ENCODE measurements at regions not wholly inside any gene's neighbourhood (a gene's known extent, or its start where the extent isn't known, plus 50 kb on each side); places are given as distances from the start of the nearest gene placed in this dataset.

GRCh38 chr2:235140801-235141081 lies 188.9 kb downstream of the SH3BP4 start:
- no peak overlapping the region for H2BK120ac ChIP-seq (replicated peaks; ENCODE audit: low read depth, low read length)
- H3K27ac ChIP-seq (ENCODE audit: low read depth, low read length), result no peak overlapping the region
- H4K91ac ChIP-seq (replicated peaks; ENCODE audit: insufficient read length, low read length), result no peak overlapping the region
- no peaks in the 10 kb centered on the region for H3K23me2 ChIP-seq (ENCODE audit: low read depth, low read length)
- H2BK12ac ChIP-seq (ENCODE audit: low read depth, low read length), result no peak overlapping the region
- H4K20me1 ChIP-seq (replicated peaks in 1 of 2; ENCODE audit: control insufficient read depth in 1 of 2, insufficient read depth in 2 of 2, low read length in 2 of 2), result no peaks in the 10 kb centered on the region
- H3K9me3 ChIP-seq (ENCODE audit: insufficient read depth in 2 of 2, low read depth in 1 of 2, low read length in 1 of 2), result no peaks in the 10 kb centered on the region
- no peak overlapping the region for H3K18ac ChIP-seq (ENCODE audit: extremely low read depth, low read length)
- no peaks in the 10 kb centered on the region for H3K36me3 ChIP-seq (ENCODE audit: control insufficient read depth in 2 of 4, insufficient read depth in 4 of 4, low read length in 3 of 4)
- H2BK20ac ChIP-seq (ENCODE audit: low read length), result no peak overlapping the region
- H3K27me3 ChIP-seq (replicated peaks in 1 of 4; ENCODE audit: control insufficient read depth in 3 of 4, extremely low read depth in 1 of 4, insufficient read depth in 3 of 4, low read length in 3 of 4), result peaks cover 0 to 3% (median 0%) of the 10 kb centered on the region in 4 experiments; a peak in 2 of 7 replicates
- H3K23ac ChIP-seq (ENCODE audit: insufficient read length), result no peak overlapping the region
- DNase-seq (ENCODE audit: low read depth in 1 of 2, low spot score in 2 of 2), result no peak
- H3K4me2 ChIP-seq (ENCODE audit: insufficient read depth in 1 of 2, low read depth in 2 of 2, low read length in 2 of 2), result no peak overlapping the region
- no peak overlapping the region for H3K4ac ChIP-seq (replicated peaks; ENCODE audit: insufficient read length, low read depth, low read length)
- ChIA-PET CTCF (ENCODE audit: partially characterized antibody) (interaction anchor here (1.1 to 3.0 kb wide), 4 partner anchors 17 to 1284 kb away, joined by 3 to 13 read pairs (median 3); no protein-coding TSS in a partner anchor), POLR2A (ENCODE audit: partially characterized antibody) (no interaction called here)
- H4K5ac ChIP-seq (ENCODE audit: insufficient read length, low read depth, low read length), result no peak overlapping the region
- whole genome bisulfite sequencing, 2 experiments (ENCODE audit: extremely low coverage in 1 of 2, insufficient coverage in 1 of 2, insufficient read length in 1 of 2, insufficient replicate concordance in 2 of 2, low coverage in 1 of 2, low lambda C conversion rate in 2 of 2, missing lambda C conversion rate in 1 of 2), result 94% methylated on average over 5 of the region's 5 CpGs; no CpG with 5 or more reads in 1 of the 2 experiments
- no peak overlapping the region for H2BK5ac ChIP-seq (ENCODE audit: low read depth, low read length)
- no peak overlapping the region for H2AK5ac ChIP-seq (ENCODE audit: low read depth, low read length)
- no peaks in the 10 kb centered on the region; a peak in 1 of 7 replicates for H3K4me1 ChIP-seq (replicated peaks in 1 of 4; ENCODE audit: control insufficient read depth in 3 of 4, insufficient read depth in 4 of 4, low read length in 3 of 4)
- FAIRE-seq, result no peak
- no peak overlapping the region for H2BK15ac ChIP-seq (ENCODE audit: low read length)
- no peak overlapping the region for H3K56ac ChIP-seq (replicated peaks; ENCODE audit: insufficient read length, low read depth, low read length)
- H3K79me2 ChIP-seq (ENCODE audit: control insufficient read depth in 1 of 2, insufficient read depth in 2 of 2, low read length in 2 of 2), result no peaks in the 10 kb centered on the region
- H2AFZ ChIP-seq (ENCODE audit: low read length), result no peak overlapping the region
- no peak overlapping the region for H3K14ac ChIP-seq (ENCODE audit: insufficient read length)
- H3K9ac ChIP-seq (replicated peaks in 1 of 4; ENCODE audit: extremely low read depth in 1 of 4, low read depth in 3 of 4, low read length in 3 of 4), result no peak overlapping the region
- H4K8ac ChIP-seq (ENCODE audit: extremely low read depth, insufficient read depth, low read length), result no peak overlapping the region
- H3K79me1 ChIP-seq (ENCODE audit: low read depth, low read length), result no peaks in the 10 kb centered on the region
- H3K4me3 ChIP-seq (ENCODE audit: extremely low read depth in 1 of 4, insufficient read depth in 2 of 4, low read depth in 3 of 4, low read length in 4 of 4), result no peak overlapping the region
- TF ChIP-seq RXRA (IDR thresholded peaks at IDR 0.05; ENCODE audit: insufficient read depth, low read depth, low read length) (no peak), POLR2A (IDR thresholded peaks at IDR 0.05; ENCODE audit: control extremely low read depth in 1 of 2, low read depth in 2 of 2, low read length in 2 of 2) (no peak), JUND (IDR thresholded peaks at IDR 0.05; ENCODE audit: low read length) (no peak), MAFK (IDR thresholded peaks at IDR 0.05; ENCODE audit: low read depth, low read length) (no peak)
